Endothelial cell of umbilical vein (primary cell): ENCODE measurements at regions not wholly inside any gene's neighbourhood (a gene's known extent, or its start where the extent isn't known, plus 50 kb on each side); places are given as distances from the start of the nearest gene placed in this dataset.

Experiments used
- BruUV-seq: library from RNA; stranded (reverse); fragments of 400-500 nt; replicated peaks from 2 replicates; lab custom pipeline; 2021; lab: Mats Ljungman, UMichigan
- CTCF ChIA-PET: fragments of 300-600, 350-600 bp; sonication (Branson Sonifier 250); formaldehyde crosslinking; loops from one replicate; lab custom pipeline; 2021; ENCODE audit warnings: antibody characterized with exemption, inconsistent platforms; lab: Charles Lee
- POLR2A ChIA-PET: fragments of 300-600, 350-600 bp; sonication (Branson Sonifier 250); formaldehyde crosslinking; loops from one replicate; lab custom pipeline; 2021; ENCODE audit warnings: antibody characterized with exemption, inconsistent platforms; lab: Charles Lee
- DNase-seq: peaks from one replicate; pipeline ENCODE4 v3.0.0-alpha.2; 2011; ENCODE audit warnings: low read depth, low spot score
- FAIRE-seq: peaks from 2 replicates; lab custom pipeline; 2011; peaks lifted over from hg19 to GRCh38; lab: Jason Lieb, UNC
- H2AFZ ChIP-seq: 2 replicates; pipeline ENCODE4 v1.6.0; 2012; ENCODE audit warnings: low read depth, low read length, control low read depth, inconsistent platforms
- H3K27ac ChIP-seq: 2 replicates; pipeline ENCODE4 v1.5.1; 2011; ENCODE audit warnings: low read depth, mild to moderate bottlenecking, control low read depth, low read length, moderate library complexity; ENCODE audit not compliant: insufficient read depth
- H3K27me3 ChIP-seq, 2 experiments: 2 replicates each; pipeline versions ENCODE4 v1.6.0 to v1.6.1; 2011; ENCODE audit warnings: low read length in 2 of 2, mixed read lengths in 1 of 2; ENCODE audit not compliant: control insufficient read depth in 2 of 2, insufficient read depth in 2 of 2
- H3K36me3 ChIP-seq, 2 experiments: 2 replicates in 1 of 2; 3 replicates in 1 of 2; pipeline ENCODE4 v1.5.1; 2011; ENCODE audit warnings: low read length in 2 of 2, mild to moderate bottlenecking in 1 of 2, moderate library complexity in 1 of 2; ENCODE audit not compliant: control insufficient read depth in 2 of 2, insufficient read depth in 2 of 2; ENCODE audit errors: extremely low read depth in 1 of 2
- H3K4me1 ChIP-seq: 3 replicates; pipeline ENCODE4 v1.5.1; 2011; ENCODE audit warnings: mild to moderate bottlenecking, low read length; ENCODE audit not compliant: control insufficient read depth, insufficient read depth; ENCODE audit errors: extremely low read depth
- H3K4me2 ChIP-seq: 2 replicates; pipeline ENCODE4 v1.6.1; 2011; ENCODE audit warnings: low read length, control low read depth, mixed read lengths; ENCODE audit not compliant: insufficient read depth
- H3K4me3 ChIP-seq, 3 experiments: fragments of 200-600 bp in 1 of 3; sonication (generic), shearing (Covaris generic) in 1 of 3; replicated peaks in 1 of 3; 2 replicates each; pipeline ENCODE4 v1.5.1; 2011 to 2016; ENCODE audit warnings: control low read depth in 3 of 3, low read length in 3 of 3, mild to moderate bottlenecking in 2 of 3, inconsistent platforms in 1 of 3, low read depth in 1 of 3, moderate library complexity in 1 of 3; ENCODE audit not compliant: insufficient read depth in 1 of 3
- H3K79me2 ChIP-seq: 2 replicates; pipeline ENCODE4 v1.6.0; 2012; ENCODE audit warnings: low read length, inconsistent platforms; ENCODE audit not compliant: control insufficient read depth, insufficient read depth
- H3K9ac ChIP-seq: replicated peaks from 2 replicates; pipeline ENCODE3; 2011; ENCODE audit warnings: low read length, control low read depth; ENCODE audit not compliant: insufficient read depth; ENCODE audit errors: extremely low read depth
- H3K9me1 ChIP-seq: replicated peaks from 3 replicates; pipeline ENCODE4 v1.6.0; 2011; ENCODE audit warnings: mild to moderate bottlenecking, low read length; ENCODE audit not compliant: control insufficient read depth, insufficient read depth; ENCODE audit errors: extremely low read depth
- H3K9me3 ChIP-seq: replicated peaks from 2 replicates; pipeline ENCODE4 v1.5.1; 2012; ENCODE audit warnings: low read length, inconsistent platforms; ENCODE audit not compliant: control insufficient read depth, insufficient read depth
- H4K20me1 ChIP-seq: replicated peaks from 2 replicates; pipeline ENCODE3; 2011; ENCODE audit warnings: mild to moderate bottlenecking, low read length; ENCODE audit not compliant: control insufficient read depth, insufficient read depth; ENCODE audit errors: extremely low read depth
- EZH2 ChIP-seq: IDR thresholded peaks from 2 replicates; pipeline ENCODE4 v1.6.1; 2012; ENCODE audit warnings: borderline replicate concordance, low read depth, mild to moderate bottlenecking, moderate library complexity, low read length, inconsistent platforms; ENCODE audit not compliant: severe bottlenecking
- FOS ChIP-seq: IDR thresholded peaks from 2 replicates; pipeline ENCODE4 v1.6.1; 2011; ENCODE audit warnings: mild to moderate bottlenecking, low read length, moderate library complexity, borderline replicate concordance; ENCODE audit not compliant: insufficient read depth
- GATA2 ChIP-seq: IDR thresholded peaks from 2 replicates; pipeline ENCODE4 v1.7.0; 2011; ENCODE audit warnings: low read depth, mild to moderate bottlenecking, moderate library complexity, mixed read lengths, low read length; ENCODE audit not compliant: insufficient read length, insufficient read depth
- JUN ChIP-seq: IDR thresholded peaks from 2 replicates; pipeline ENCODE4 v1.6.1; 2011; ENCODE audit warnings: borderline replicate concordance, low read depth; ENCODE audit not compliant: insufficient read length, insufficient read depth
- MAX ChIP-seq: IDR thresholded peaks from 2 replicates; pipeline ENCODE4 v1.6.1; 2011; ENCODE audit not compliant: insufficient read depth, insufficient read length
- MYC ChIP-seq: IDR thresholded peaks from one replicate; pipeline ENCODE4 v1.6.1; 2011; ENCODE audit warnings: mild to moderate bottlenecking, low read depth, low read length
- POLR2A ChIP-seq: IDR thresholded peaks from 2 replicates; pipeline ENCODE4 v1.6.1; 2012; ENCODE audit warnings: low read depth, mild to moderate bottlenecking, control low read depth, low read length
- POLR2AphosphoS5 ChIP-seq: IDR thresholded peaks from 2 replicates; pipeline ENCODE4 v1.6.1; 2012; ENCODE audit warnings: low read depth, mild to moderate bottlenecking, control low read depth, low read length, moderate library complexity; ENCODE audit not compliant: insufficient read depth
- dilution Hi-C: fragments of 300-500 bp; cut with MboI; formaldehyde crosslinking; loops from one replicate; pipeline ENCODE4 v1.15.0; 2019; ENCODE audit warnings: low sequenced_read_pairs; ENCODE audit not compliant: extremely low pct_ligation_motif_present
- intact Hi-C: fragments of 100-400 bp; cut with micrococcal nuclease; formaldehyde crosslinking; loops from one replicate; pipeline ENCODE4 v1.10.0; 2022
- TF ChIP-seq, protein P1 (sequence below), 2 donors: IDR thresholded peaks; 1 replicate in 1 of 2; 2 replicates in 1 of 2; pipeline ENCODE4 v1.5.1; 2011; ENCODE audit warnings: low read length in 2 of 2, mild to moderate bottlenecking in 2 of 2, moderate library complexity in 2 of 2, control low read depth in 1 of 2, inconsistent platforms in 1 of 2, low read depth in 1 of 2; ENCODE audit not compliant: insufficient read depth in 1 of 2; ENCODE audit errors: extremely low read depth in 1 of 2

- no peak overlapping the region for H3K4me2 ChIP-seq
- no TSS peak for BruUV-seq
- no peaks in the 10 kb centered on the region for H3K36me3 ChIP-seq
- no peak overlapping the region for H2AFZ ChIP-seq
- no peaks in the 10 kb centered on the region for H3K27me3 ChIP-seq
- TF ChIP-seq POLR2A (no peak), FOS (no peak), POLR2AphosphoS5 (no peak)
- TF ChIP-seq, protein P1, sequence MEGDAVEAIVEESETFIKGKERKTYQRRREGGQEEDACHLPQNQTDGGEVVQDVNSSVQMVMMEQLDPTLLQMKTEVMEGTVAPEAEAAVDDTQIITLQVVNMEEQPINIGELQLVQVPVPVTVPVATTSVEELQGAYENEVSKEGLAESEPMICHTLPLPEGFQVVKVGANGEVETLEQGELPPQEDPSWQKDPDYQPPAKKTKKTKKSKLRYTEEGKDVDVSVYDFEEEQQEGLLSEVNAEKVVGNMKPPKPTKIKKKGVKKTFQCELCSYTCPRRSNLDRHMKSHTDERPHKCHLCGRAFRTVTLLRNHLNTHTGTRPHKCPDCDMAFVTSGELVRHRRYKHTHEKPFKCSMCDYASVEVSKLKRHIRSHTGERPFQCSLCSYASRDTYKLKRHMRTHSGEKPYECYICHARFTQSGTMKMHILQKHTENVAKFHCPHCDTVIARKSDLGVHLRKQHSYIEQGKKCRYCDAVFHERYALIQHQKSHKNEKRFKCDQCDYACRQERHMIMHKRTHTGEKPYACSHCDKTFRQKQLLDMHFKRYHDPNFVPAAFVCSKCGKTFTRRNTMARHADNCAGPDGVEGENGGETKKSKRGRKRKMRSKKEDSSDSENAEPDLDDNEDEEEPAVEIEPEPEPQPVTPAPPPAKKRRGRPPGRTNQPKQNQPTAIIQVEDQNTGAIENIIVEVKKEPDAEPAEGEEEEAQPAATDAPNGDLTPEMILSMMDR (IDR thresholded peaks at IDR 0.05; ENCODE audit: extremely low read depth in 1 of 2, insufficient read depth in 1 of 2, low read depth in 1 of 2, low read length in 2 of 2) = no peak
- no peak for FAIRE-seq
- intact Hi-C loops = no loop called here
- CTCF ChIA-PET = interaction anchor here (3.0 kb wide), 1 partner anchor 15 kb away, joined by 13 read pairs; no protein-coding TSS in a partner anchor
- H3K4me3 ChIP-seq = no peak overlapping the region
- no peak for DNase-seq
- no peak overlapping the region for H3K27ac ChIP-seq
- no peaks in the 10 kb centered on the region for H3K9me3 ChIP-seq
- no peaks in the 10 kb centered on the region for H3K9me1 ChIP-seq
- dilution Hi-C loops = no loop called here
- H4K20me1 ChIP-seq = no peaks in the 10 kb centered on the region
- H3K79me2 ChIP-seq = no peaks in the 10 kb centered on the region
- H3K9ac ChIP-seq = no peak overlapping the region
- POLR2A ChIA-PET = interaction anchor here (0.6 kb wide), 1 partner anchor 251 kb away, joined by 3 read pairs; no protein-coding TSS in a partner anchor
- H3K4me1 ChIP-seq = no peaks in the 10 kb centered on the region
Observed at GRCh38 chr2:223474893-223475292, 127.3 kb downstream of the SCG2 start.

- H3K27ac ChIP-seq = no peak overlapping the region
- H4K20me1 ChIP-seq = no peaks in the 10 kb centered on the region
- H3K9me3 ChIP-seq = no peaks in the 10 kb centered on the region
- H3K9me1 ChIP-seq = no peaks in the 10 kb centered on the region
- no peak for DNase-seq
- H3K4me3 ChIP-seq = no peak overlapping the region
- H3K27me3 ChIP-seq = no peaks in the 10 kb centered on the region
- CTCF ChIA-PET = interaction anchor here (0.7 kb wide), 1 partner anchor 88 kb away, joined by 3 read pairs; no protein-coding TSS in a partner anchor
- no peaks in the 10 kb centered on the region for H3K36me3 ChIP-seq
- no peak overlapping the region for H3K4me2 ChIP-seq
- intact Hi-C loops (no loop called here), dilution Hi-C loops (no loop called here)
- BruUV-seq = no TSS peak
- H3K4me1 ChIP-seq = no peaks in the 10 kb centered on the region
- POLR2A ChIA-PET = no interaction called here
- H3K9ac ChIP-seq = no peak overlapping the region
- no peak for FAIRE-seq
- H2AFZ ChIP-seq = no peak overlapping the region
- TF ChIP-seq POLR2AphosphoS5 = no peak
- no peak for TF ChIP-seq POLR2A
- TF ChIP-seq GATA2 = no peak
- TF ChIP-seq, protein P1 (IDR thresholded peaks at IDR 0.05; ENCODE audit: extremely low read depth in 1 of 2, insufficient read depth in 1 of 2, low read depth in 1 of 2, low read length in 2 of 2) = no peak
- TF ChIP-seq JUN = no peak
- TF ChIP-seq FOS = no peak
- no peak for TF ChIP-seq MAX
- no peak for TF ChIP-seq MYC
- TF ChIP-seq EZH2 = no peak
- H3K79me2 ChIP-seq = no peaks in the 10 kb centered on the region
Observed at GRCh38 chr2:223475901-223476300, 126.3 kb downstream of the SCG2 start.
